ENCODE measurements at regions not wholly inside any gene's neighbourhood (a gene's known extent, or its start where the extent isn't known, plus 50 kb on each side); places are given as distances from the start of the nearest gene placed in this dataset.
A peak's percentile ranks its signal among the peaks of the same experiment; 100 is the strongest.

DNA sequence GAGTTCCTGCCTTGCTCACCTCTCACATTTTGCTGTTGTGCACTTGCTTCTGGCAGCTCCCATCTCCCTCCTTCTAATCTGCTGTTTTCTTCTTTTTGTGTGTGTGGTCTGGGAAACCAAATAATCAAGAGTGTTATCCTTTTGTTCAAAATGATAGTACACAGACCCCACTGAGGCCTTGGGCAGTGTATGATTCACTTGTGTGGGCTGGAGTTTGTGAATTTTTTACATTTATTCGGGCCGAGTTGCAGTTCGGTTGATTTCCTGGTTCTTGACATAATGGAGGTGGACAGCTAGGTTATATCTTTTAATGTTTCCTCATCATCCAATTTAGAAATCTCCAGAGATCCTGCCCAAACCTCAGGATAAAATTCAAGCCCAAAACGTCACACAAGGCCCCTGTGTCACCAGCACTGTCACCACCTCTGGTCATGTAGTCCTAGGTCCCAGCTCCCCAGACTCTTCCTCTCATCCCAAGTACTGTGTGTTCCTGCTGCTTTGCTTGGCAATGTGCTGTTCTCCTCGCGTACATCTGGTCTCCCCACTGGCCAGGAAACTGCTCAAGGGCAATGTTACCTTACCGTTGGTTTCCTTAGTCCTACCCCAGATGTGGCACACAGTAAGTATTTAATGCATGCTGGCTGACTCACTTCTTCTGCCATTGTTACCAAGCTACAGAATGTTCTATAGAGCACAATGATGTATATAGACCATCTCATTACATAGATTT, 55.7 kb upstream of the PHACTR2 start:
- no peak for DNase-seq
- in situ Hi-C loops (cut with MboI; ENCODE audit: low pct_unique_long_range_greater_than_20kb, low sequenced_read_pairs), result no loop called here

DNA sequence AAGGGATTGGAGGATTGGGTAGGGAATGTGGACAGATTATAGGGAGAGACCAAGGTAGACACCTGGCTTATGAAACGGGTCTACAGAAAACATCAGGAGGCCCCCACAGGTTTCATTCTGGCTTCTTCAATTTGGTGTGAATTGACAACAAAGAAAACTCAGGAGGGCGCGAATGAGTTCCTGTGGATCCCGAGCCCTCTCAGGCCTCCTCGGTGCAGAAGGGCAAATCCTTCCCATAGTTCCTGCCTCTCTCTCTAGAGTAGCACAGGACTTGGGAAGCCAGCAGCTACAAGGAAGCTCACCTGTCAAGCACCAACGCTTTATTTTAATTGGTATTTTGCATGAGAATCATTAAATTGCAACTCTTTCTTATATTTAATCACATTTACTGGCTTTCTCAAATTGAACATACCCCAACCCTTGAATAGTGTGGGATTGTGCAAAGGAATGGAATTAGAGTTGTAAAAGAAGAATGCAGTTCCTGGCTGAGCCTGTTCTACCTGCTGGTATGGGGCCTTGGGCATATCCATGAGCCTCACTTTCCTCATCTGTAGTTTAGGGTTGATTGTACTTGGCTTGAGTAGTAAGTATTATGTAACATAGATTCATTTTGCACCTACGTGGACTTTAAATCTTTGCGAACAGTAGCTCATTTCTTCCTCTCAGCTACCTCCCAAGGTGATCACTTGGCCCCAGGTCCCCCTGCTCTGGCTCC, 56.4 kb upstream of the PHACTR2 start:
- in situ Hi-C loops (cut with MboI; ENCODE audit: low pct_unique_long_range_greater_than_20kb, low sequenced_read_pairs), result no loop called here

DNA sequence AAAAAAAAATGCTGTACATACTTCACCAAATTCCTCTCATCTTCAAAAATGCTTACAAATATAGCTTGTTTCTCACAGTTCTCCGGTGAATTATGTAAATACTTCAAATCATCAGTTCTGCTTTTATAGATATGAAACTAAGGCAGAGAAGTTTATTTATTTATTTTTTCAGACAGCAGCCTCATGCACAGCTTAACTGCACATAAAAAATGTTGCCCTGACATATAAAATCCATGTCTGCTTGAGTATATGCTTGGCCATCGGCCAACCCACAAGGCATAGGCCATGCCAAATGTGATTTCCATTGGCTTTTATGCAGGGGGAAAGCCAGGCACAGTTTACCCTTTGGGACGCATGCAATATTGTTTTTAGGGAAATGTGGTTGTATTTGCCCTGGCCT, 57.3 kb upstream of the PHACTR2 start:
- no peak for DNase-seq
- in situ Hi-C loops (cut with MboI; ENCODE audit: low pct_unique_long_range_greater_than_20kb, low sequenced_read_pairs), result no loop called here

More for the DNA sequence above, 56.4 kb upstream of the PHACTR2 start:
- DNase-seq, result no peak

DNA sequence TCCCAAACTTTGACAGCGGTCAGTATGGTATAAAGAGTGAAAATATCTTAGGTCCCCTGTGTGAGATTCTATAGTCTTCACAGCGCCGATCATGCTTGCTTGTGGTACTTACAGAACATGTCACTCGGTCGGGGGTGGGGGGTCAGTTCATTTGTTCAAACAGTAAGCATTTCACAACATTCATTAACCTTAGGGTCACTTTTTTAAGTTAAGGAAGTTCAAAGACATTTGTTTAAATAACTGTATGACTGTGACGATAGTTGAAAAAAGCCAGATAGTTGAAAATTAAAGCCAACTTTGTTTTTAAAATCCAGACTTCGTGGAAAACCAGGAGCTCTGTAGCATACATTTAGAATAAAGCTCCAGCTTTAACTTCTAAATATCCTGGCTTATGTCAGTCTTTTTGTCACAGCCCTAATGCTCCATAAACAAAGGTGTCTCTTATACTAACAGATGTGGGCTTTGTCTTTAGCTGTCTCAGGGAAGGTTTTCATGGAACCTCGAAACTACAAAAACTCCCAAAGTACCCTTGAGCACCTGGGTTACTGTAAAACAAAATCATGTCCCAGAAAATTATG, 57.9 kb upstream of the PHACTR2 start:
- no peak for DNase-seq
- in situ Hi-C loops (cut with MboI; ENCODE audit: low pct_unique_long_range_greater_than_20kb, low sequenced_read_pairs), result no loop called here

DNA sequence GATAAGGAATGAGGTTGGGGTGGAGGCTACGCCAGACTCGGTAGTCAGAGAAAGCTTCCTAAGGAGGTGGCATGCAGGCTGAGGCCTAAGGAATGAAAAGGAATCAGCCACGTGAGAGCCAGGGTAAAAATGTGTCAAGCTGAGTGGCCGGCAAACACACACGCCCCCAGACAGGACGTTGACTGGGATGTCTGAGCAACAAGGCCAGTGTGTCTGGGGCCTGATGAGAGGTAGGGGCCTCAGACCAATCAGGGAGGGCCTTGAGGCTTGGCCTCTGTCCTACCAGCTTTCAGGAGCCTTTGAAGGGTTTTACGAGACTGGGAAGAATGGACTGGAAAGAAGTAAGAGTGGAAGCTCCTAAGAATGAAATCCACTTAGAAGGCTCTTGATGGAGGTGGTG, 61.0 kb upstream of the PHACTR2 start:
- in situ Hi-C loops (cut with MboI; ENCODE audit: low pct_unique_long_range_greater_than_20kb, low sequenced_read_pairs), result no loop called here
- DNase-seq, result no peak

DNA sequence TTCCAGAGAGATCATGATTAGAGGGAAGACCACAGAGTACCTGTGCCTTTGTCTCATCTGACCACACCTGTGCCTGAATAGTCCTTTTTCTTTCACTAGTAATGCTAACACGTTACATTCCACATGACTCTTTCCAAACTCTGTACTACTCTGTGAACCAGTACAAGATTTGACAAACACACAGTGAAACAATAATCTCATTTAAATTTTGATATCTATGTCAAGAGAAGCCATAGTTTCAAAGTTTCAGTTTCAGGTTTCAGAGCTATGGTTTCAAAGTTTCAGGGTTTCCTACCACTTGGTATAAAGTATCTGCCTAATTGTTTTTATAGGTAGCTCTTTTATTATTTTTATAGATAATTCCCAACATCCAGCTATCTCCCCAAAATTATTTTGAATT, 62.0 kb upstream of the PHACTR2 start:
- no peak for DNase-seq
- in situ Hi-C loops (cut with MboI; ENCODE audit: low pct_unique_long_range_greater_than_20kb, low sequenced_read_pairs), result no loop called here

DNA sequence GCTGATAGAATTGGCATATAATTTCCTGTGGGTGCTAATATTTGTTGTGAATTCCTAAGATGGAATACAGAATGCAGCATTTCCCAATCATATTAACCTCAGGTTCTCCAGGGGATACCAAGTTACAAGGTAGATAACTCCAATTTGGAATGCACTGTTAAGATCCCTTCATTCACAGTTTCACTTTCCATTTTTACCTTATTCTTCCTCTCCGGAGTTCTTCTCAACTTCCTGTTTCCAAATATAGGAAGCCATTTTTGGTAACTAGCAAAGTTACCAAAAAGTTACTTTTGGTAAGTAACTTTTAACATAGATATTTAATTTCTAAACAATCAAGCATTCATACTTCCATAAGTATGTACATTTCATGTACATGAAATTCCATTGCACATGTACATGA, 63.5 kb upstream of the PHACTR2 start:
- in situ Hi-C loops (cut with MboI; ENCODE audit: low pct_unique_long_range_greater_than_20kb, low sequenced_read_pairs), result no loop called here
- DNase-seq, result peak; percentile 37

DNA sequence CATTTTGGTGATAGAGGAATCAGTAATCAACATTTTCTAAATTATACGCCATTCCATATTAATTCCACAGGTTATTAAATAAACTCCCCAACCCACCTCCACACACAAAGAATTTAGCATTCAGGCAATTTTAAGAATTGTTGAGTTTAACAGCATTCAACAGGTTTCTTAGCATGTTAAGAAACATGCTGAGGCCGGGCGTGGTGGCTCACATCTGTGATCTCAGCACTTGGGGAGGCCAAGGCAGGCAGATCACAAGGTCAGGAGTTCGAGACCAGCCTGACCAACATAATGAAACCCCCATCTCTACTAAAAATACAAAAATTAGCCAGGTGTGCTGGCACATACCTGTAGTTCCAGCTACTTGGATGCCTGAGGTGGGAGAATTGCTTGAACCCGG, 64.0 kb upstream of the PHACTR2 start:
- in situ Hi-C loops (cut with MboI; ENCODE audit: low pct_unique_long_range_greater_than_20kb, low sequenced_read_pairs), result no loop called here
- no peak for DNase-seq

DNA sequence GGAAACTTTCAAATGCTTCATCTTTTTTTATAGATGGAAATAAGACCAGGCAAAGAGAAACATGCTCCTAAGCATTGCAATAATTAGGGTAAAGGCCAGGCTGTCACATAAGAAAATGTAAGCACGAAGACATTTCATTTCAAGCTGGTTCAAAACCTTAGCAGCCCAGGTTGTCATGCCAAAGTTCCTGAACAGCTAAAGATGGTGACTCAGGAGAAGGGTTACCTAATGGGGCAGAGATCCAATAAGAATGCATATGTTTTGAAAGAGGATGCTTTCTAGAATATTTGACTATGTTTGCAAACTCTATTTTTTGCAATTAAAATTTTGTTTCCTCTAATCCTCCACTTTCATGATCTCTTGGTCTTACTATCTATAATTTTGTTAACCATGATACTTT, 65.6 kb upstream of the PHACTR2 start:
- DNase-seq, result no peak
- in situ Hi-C loops (cut with MboI; ENCODE audit: low pct_unique_long_range_greater_than_20kb, low sequenced_read_pairs), result no loop called here

DNA sequence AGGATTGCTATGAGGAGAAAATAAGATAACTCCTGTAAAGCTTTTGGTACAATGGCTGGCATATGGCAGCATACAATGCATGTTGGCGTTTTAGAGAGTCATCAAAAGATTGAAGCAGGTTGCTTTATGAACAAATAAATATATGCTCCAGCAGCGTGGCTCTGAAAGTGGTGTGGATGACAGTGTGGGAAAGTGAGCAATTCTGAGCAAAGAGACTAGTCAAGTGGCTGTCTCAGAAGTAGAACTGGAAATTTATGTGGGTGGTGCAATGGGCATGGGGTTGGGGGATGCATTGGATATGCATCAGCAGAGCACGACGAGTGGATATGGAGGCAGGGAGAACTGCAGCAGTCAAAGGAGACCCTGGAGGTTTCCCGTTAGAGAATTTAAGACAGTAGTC, 66.2 kb upstream of the PHACTR2 start:
- in situ Hi-C loops (cut with MboI; ENCODE audit: low pct_unique_long_range_greater_than_20kb, low sequenced_read_pairs), result no loop called here
- DNase-seq, result no peak

DNA sequence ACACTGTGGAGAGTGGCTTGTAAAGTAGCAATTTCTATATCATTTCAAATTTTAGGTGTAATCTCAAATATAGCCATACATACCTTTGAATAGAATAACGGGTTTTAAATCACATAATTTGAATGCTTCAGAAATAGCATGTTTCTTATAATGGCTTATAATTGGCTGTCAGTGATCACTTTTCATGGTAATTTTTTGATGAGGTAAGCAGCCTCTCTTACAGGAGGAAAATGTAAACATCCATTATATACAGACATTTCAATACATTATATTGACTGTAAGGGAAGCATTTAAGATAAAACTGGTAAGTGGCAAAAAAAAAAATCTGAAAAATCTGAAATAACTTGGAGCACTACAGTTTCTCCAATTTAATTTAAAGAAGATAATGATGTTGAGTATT, 67.8 kb upstream of the PHACTR2 start:
- in situ Hi-C loops (cut with MboI; ENCODE audit: low pct_unique_long_range_greater_than_20kb, low sequenced_read_pairs), result no loop called here
- DNase-seq, result no peak

DNA sequence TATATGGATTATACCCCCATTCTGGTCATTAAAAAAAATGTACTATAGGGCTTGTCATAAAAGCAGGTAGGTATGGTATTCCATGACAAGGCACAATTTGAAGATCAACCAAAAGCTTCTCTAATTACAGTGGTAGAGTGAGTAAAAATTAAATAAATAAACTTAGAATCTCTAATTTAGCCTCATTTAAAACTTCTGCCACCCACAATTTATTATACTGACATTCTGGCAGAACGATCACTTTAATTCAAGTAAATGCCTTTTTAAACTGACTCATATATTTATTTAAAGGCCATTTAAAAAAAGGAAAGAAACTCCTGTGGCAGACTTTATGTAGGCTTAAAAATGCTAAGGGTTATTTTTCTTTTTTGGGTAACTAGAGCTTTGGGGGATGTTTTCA, 68.3 kb upstream of the PHACTR2 start:
- in situ Hi-C loops (cut with MboI; ENCODE audit: low pct_unique_long_range_greater_than_20kb, low sequenced_read_pairs), result no loop called here
- no peak for DNase-seq

DNA sequence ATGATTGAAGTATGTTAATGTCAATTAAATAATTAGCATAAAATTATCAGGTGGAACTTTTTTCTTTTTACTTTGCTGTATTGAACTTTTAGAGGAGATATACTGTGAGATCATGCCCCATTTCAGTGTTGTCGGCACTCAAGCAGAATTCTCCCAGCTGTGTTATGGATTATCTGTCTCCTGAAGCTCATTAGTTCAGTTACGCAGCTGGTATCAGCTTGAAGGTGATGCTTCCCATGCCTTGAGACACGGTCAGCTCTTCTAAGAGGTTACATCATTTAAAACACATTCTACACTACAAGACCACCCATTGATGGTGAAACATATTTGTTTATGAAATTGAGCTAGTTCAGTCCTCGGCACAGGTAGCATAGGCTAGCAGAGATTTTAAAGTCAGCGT, 68.9 kb upstream of the PHACTR2 start:
- DNase-seq, result no peak
- in situ Hi-C loops (cut with MboI; ENCODE audit: low pct_unique_long_range_greater_than_20kb, low sequenced_read_pairs), result no loop called here

DNA sequence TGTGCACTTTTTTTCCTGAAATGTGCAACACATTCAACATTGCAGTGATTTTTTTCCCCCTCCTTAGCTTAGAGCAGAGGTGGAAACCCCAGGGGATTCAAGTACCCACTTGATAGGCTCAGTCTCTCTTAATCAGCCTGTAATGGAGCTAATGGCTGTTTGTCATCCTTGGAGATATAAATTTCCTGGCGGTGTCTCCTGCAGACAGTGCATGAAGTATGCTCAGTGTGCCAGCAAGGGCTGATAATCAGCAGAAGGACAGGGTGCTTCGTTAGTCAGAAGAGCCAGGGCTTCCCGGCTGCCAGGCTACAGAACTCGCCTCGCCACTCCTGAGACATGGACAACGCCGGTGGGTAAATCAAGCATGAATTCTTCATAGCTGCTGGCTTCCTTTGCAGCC, 69.8 kb upstream of the PHACTR2 start:
- in situ Hi-C loops (cut with MboI; ENCODE audit: low pct_unique_long_range_greater_than_20kb, low sequenced_read_pairs), result no loop called here
- no peak for DNase-seq

DNA sequence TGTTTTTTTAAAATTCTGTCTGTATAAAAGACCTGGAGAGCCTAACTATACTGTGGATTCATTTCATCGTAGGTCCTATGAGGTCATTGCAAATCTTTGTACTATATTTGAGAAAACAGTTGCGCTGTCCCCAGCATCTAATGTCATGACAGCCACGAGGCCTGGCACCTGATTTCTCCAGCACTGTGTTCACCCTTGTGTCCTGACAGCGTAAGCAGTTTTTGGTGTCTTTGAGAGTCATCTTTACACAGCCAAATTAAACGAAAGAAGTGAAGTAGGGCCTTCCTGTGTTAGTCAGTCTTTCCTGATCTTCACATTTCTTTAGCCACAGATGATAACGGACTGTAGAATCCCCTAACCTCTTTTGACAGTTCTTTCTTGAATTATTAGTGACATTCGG, 70.6 kb upstream of the PHACTR2 start:
- in situ Hi-C loops (cut with MboI; ENCODE audit: low pct_unique_long_range_greater_than_20kb, low sequenced_read_pairs), result no loop called here
- DNase-seq, result no peak

DNA sequence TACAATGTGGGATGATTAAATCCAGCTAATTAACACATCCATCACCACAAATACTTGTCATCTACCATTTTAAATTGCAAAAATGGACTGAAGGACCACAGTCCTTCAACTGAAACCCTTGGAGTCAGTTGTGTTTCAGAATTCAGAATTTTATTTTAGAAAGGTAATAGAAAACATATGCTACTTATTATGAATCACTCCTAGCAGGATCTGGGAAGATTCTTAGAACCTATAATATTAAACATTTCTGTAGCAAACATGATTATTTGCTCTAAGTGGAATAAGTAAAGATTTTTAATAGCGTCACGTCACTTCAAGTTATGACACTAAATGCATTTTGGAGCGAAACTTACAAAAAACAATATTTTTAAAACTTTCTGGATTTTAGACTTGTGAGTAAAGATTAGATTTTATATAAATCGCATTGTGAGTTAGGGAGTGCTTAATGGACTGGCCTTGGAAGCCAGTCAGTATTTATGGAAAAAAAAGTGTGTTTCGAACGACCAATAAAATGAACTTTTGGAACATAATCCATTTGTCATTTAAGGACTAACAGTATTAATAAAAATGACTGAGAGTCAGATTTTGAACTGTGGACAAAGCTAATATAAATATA, 71.8 kb upstream of the PHACTR2 start:
- in situ Hi-C loops (cut with MboI; ENCODE audit: low pct_unique_long_range_greater_than_20kb, low sequenced_read_pairs), result no loop called here
- DNase-seq, result no peak

DNA sequence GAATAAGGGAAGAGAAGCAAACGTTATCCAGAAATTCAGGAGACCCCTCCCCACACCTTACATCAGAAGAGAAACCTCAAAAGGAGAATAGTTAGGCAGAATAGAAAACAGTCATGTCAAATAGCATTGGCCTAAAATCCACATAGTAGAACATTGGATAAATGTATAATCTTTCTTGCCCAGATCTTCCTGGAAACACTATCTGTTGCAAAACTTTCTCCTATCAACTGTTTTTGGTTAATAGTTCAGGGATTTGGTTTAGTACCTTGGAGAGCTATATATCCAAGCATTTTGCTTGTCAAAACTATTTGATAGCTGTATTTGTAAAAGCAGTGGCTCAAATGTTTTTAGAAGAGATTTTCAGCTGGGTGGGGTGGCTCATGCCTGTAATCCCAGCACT, 74.3 kb upstream of the PHACTR2 start:
- in situ Hi-C loops (cut with MboI; ENCODE audit: low pct_unique_long_range_greater_than_20kb, low sequenced_read_pairs), result no loop called here
- DNase-seq, result no peak

DNA sequence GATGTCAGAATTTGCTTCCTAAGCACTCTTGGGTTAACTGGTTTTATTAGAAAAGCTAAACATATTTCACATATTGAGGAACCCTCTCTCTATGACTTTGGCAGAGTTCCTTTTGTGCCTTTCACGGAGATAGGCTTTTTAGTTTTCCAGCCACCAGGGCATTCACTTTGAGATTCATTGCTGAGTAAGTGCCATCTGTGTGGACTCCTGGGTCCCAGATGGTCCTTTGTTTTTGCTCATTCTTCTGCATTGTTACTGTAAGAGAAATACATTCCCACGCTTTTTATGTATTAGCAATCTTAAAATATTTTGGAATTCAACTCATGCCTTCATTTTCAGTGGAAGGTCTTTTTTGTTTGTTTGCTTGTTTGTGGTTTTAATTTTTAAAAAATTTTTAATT, 76.3 kb upstream of the PHACTR2 start:
- no peak for DNase-seq
- in situ Hi-C loops (cut with MboI; ENCODE audit: low pct_unique_long_range_greater_than_20kb, low sequenced_read_pairs), result no loop called here

DNA sequence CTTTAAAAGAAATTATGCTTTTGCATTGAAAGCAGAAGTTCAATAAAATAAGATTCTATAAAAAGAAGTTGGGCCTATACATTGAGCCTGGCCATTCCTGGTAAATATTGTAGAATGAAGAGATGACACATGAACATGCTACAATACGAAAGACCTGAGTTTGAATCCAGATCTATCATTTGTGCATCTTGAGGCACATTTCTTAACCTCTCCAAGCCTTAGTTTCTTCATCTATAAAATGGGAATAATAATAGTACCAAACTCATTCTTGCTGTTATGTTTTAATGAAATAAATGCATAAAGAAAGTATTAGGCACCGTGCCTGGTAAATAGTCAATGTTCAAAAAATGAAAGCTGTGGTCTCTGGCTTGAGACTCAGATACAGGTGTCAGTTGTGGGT, 76.9 kb upstream of the PHACTR2 start:
- in situ Hi-C loops (cut with MboI; ENCODE audit: low pct_unique_long_range_greater_than_20kb, low sequenced_read_pairs), result no loop called here
- DNase-seq, result no peak

DNA sequence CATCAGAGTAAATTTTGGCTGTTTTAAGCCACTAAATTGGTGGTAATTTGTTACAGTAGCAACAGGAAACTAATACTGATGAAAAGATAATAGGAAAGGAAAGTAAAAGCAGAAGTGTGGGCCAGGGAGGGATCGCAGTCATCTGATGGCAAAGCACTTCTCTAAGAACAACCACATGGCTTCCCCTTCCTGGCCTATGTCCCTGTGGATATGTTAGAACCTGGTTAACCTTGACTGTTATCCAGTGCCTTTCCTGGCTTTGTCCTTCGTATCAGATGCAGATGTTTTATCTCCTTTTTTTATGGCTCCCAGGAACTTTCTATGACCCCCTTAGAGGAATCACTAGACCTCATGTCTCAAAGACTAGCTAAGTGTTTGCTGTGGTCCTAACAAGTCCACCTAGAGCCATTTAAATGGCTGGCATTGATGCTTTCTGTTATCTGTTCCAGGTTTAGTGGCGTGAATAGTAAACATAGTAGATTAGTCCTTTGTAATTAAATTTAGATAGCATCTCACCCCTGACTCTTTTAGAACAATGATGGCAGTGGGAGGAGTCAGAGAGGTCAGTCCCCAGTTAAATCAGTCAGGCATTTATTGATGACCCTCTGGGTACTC, 79.2 kb upstream of the PHACTR2 start:
- peak; percentile 88 for DNase-seq
- in situ Hi-C loops (cut with MboI; ENCODE audit: low pct_unique_long_range_greater_than_20kb, low sequenced_read_pairs), result no loop called here

All from KBM-7 (cell line).